Endothelial cell (in vitro differentiated cells): ENCODE measurements at regions not wholly inside any gene's neighbourhood (a gene's known extent, or its start where the extent isn't known, plus 50 kb on each side); places are given as distances from the start of the nearest gene placed in this dataset.

Experiments used
- DNase-seq: peaks from one replicate; pipeline ENCODE4 v3.0.0; 2021; ENCODE audit warnings: low spot score
- H3K27ac Mint-ChIP-seq: one replicate; pipeline ENCODE4 v1.8.0; 2021; ENCODE audit warnings: mixed read lengths, inconsistent platforms; ENCODE audit not compliant: unreplicated experiment
- H3K27me3 Mint-ChIP-seq: one replicate; pipeline ENCODE4 v1.8.0; 2021; ENCODE audit warnings: mild to moderate bottlenecking, moderate library complexity, mixed read lengths, inconsistent platforms; ENCODE audit not compliant: unreplicated experiment
- H3K36me3 Mint-ChIP-seq: one replicate; pipeline ENCODE4 v1.8.0; 2021; ENCODE audit warnings: mild to moderate bottlenecking, low read depth, mixed read lengths, inconsistent platforms; ENCODE audit not compliant: unreplicated experiment
- H3K4me1 Mint-ChIP-seq: one replicate; pipeline ENCODE4 v1.8.0; 2021; ENCODE audit warnings: mild to moderate bottlenecking, mixed read lengths, inconsistent platforms; ENCODE audit not compliant: unreplicated experiment
- H3K4me3 Mint-ChIP-seq: one replicate; pipeline ENCODE4 v1.8.0; 2021; ENCODE audit warnings: mild to moderate bottlenecking, mixed read lengths, inconsistent platforms; ENCODE audit not compliant: unreplicated experiment
- H3K9me3 Mint-ChIP-seq: one replicate; pipeline ENCODE4 v1.8.0; 2021; ENCODE audit warnings: mixed read lengths, inconsistent platforms; ENCODE audit not compliant: unreplicated experiment
- CTCF ChIP-seq: fragments of 200-600 bp; sonication (generic); IDR thresholded peaks from one replicate; pipeline ENCODE4 v1.5.0; 2021; ENCODE audit warnings: antibody characterized with exemption; ENCODE audit not compliant: unreplicated experiment

DNA sequence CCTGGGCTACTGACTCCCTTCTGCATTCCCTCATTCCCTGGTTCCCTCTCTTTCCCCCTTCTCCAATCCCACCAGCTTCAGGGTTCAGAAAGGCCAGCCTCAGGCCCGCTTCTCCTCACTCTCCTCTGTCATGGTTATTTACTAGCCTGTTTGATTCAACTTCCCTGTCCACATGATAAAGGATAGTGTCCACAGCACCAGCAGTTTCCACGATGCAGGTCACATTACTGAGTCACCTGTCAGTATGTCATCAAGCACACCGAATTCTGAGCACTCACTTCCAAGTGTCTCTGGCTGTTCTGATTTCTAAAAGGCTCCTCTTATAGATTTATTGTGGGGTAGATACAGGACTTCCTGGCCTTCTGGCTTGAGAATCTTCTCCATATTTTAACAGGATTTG lies 96.6 kb upstream of the CTNNB1 start:
- no peak for DNase-seq
- H3K36me3 Mint-ChIP-seq = no peaks in the 10 kb centered on the region
- H3K4me3 Mint-ChIP-seq = no peak overlapping the region
- H3K9me3 Mint-ChIP-seq = no peaks in the 10 kb centered on the region
- H3K4me1 Mint-ChIP-seq = no peaks in the 10 kb centered on the region
- TF ChIP-seq CTCF = no peak
- H3K27me3 Mint-ChIP-seq = peaks cover 5% of the 10 kb centered on the region
- H3K27ac Mint-ChIP-seq = no peak overlapping the region

- Mint-ChIP-seq H3K27ac (no peak overlapping the region), H3K4me1 (no peaks in the 10 kb centered on the region), H3K27me3 (peaks cover 3% of the 10 kb centered on the region), H3K4me3 (no peak overlapping the region), H3K9me3 (no peaks in the 10 kb centered on the region), H3K36me3 (no peaks in the 10 kb centered on the region)
- no peak for DNase-seq
- no peak for TF ChIP-seq CTCF
Measured at GRCh38 chr3:41103200-41103599, 96.1 kb upstream of the CTNNB1 start.

DNA sequence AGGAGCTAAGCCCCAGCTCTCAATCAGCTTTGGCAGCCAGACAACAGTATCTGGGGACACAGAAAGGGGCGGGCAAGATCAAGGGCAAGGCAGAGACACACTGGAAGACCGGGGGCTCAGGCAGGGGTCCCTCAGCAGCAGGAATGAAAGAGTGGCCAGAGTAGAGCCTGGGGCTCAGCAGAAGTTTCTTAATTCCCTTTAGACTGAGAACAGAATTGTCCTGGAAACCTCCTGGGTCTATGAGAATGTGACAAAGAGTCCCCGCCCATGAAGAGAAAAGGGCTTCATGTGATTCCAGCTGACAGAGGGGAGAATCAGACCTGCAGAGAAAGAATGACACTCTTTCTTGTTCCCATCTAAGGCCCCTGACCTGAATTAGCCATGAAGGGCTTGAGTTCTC lies 95.2 kb upstream of the CTNNB1 start:
- Mint-ChIP-seq H3K9me3 (no peaks in the 10 kb centered on the region), H3K27ac (no peak overlapping the region), H3K27me3 (peaks cover 3% of the 10 kb centered on the region), H3K4me3 (no peak overlapping the region), H3K36me3 (no peaks in the 10 kb centered on the region), H3K4me1 (no peaks in the 10 kb centered on the region)
- TF ChIP-seq CTCF = no peak
- DNase-seq = no peak

GRCh38 chr3:41106691-41107090 lies 92.6 kb upstream of the CTNNB1 start:
- TF ChIP-seq CTCF = no peak
- Mint-ChIP-seq H3K9me3 (no peaks in the 10 kb centered on the region), H3K4me1 (no peaks in the 10 kb centered on the region), H3K27me3 (peaks cover 3% of the 10 kb centered on the region), H3K4me3 (no peak overlapping the region), H3K36me3 (no peaks in the 10 kb centered on the region), H3K27ac (no peak overlapping the region)
- no peak for DNase-seq

GRCh38 chr3:41111011-41111410 lies 88.3 kb upstream of the CTNNB1 start:
- TF ChIP-seq CTCF = no peak
- Mint-ChIP-seq H3K4me3 (no peak overlapping the region), H3K27ac (no peak overlapping the region), H3K27me3 (peaks cover 2% of the 10 kb centered on the region), H3K4me1 (peaks cover 4% of the 10 kb centered on the region), H3K36me3 (no peaks in the 10 kb centered on the region), H3K9me3 (no peaks in the 10 kb centered on the region)
- no peak for DNase-seq
